ENCODE measurements at regions not wholly inside any gene's neighbourhood (a gene's known extent, or its start where the extent isn't known, plus 50 kb on each side); places are given as distances from the start of the nearest gene placed in this dataset.

- no peaks in the 10 kb centered on the region for H3K9me3 ChIP-seq
- TF ChIP-seq CTCF (IDR thresholded peaks at IDR 0.05) = no peak
- intact Hi-C loops (cut with DNase I) = no loop called here
- no peaks in the 10 kb centered on the region for H3K27me3 ChIP-seq (replicated peaks; ENCODE audit: insufficient read depth)
- H3K27ac ChIP-seq = no peak overlapping the region
- no peak for DNase-seq (ENCODE audit: low spot score)
- no peaks in the 10 kb centered on the region for H3K36me3 ChIP-seq
- H3K4me3 ChIP-seq = no peak overlapping the region
- no peaks in the 10 kb centered on the region for H3K4me1 ChIP-seq (replicated peaks)
These were observed 275.2 kb upstream of the FLRT2 start for GRCh38 chr14:85254711-85255110.

GRCh38 chr14:85257287-85257686, 272.7 kb upstream of the FLRT2 start:
- Histone ChIP-seq H3K4me3 (no peak overlapping the region), H3K4me1 (replicated peaks) (no peaks in the 10 kb centered on the region), H3K27me3 (replicated peaks; ENCODE audit: insufficient read depth) (no peaks in the 10 kb centered on the region), H3K36me3 (no peaks in the 10 kb centered on the region), H3K27ac (no peak overlapping the region), H3K9me3 (no peaks in the 10 kb centered on the region)
- TF ChIP-seq CTCF (IDR thresholded peaks at IDR 0.05) (no peak), POLR2AphosphoS5 (IDR thresholded peaks at IDR 0.05) (no peak), POLR2A (IDR thresholded peaks at IDR 0.05) (no peak)
- DNase-seq (ENCODE audit: low spot score) = no peak
- intact Hi-C loops (cut with DNase I) = no loop called here

GRCh38 chr14:85263916-85264675, 265.8 kb upstream of the FLRT2 start:
- Histone ChIP-seq H3K4me3 (no peak overlapping the region), H3K4me1 (replicated peaks) (no peaks in the 10 kb centered on the region), H3K27ac (no peak overlapping the region), H3K9me3 (no peaks in the 10 kb centered on the region), H3K36me3 (no peaks in the 10 kb centered on the region), H3K27me3 (replicated peaks; ENCODE audit: insufficient read depth) (no peaks in the 10 kb centered on the region)
- WGBS = 71% methylated on average over 4 of the region's 4 CpGs
- intact Hi-C loops (cut with DNase I) = no loop called here
- TF ChIP-seq POLR2A (IDR thresholded peaks at IDR 0.05) (no peak), POLR2AphosphoS5 (IDR thresholded peaks at IDR 0.05) (no peak), CTCF (IDR thresholded peaks at IDR 0.05) (no peak)
- no peak for DNase-seq (ENCODE audit: low spot score)

- no peak for TF ChIP-seq CTCF (IDR thresholded peaks at IDR 0.05)
- no peak for TF ChIP-seq POLR2AphosphoS5 (IDR thresholded peaks at IDR 0.05)
- TF ChIP-seq POLR2A (IDR thresholded peaks at IDR 0.05) = no peak
- no peak for DNase-seq (ENCODE audit: low spot score)
- Histone ChIP-seq H3K4me3 (no peak overlapping the region), H3K36me3 (no peaks in the 10 kb centered on the region), H3K27ac (no peak overlapping the region), H3K4me1 (replicated peaks) (no peaks in the 10 kb centered on the region), H3K27me3 (replicated peaks; ENCODE audit: insufficient read depth) (no peaks in the 10 kb centered on the region), H3K9me3 (no peaks in the 10 kb centered on the region)
- intact Hi-C loops (cut with DNase I) = no loop called here
- WGBS = 40% methylated on average over 5 of the region's 5 CpGs
These were observed 256.8 kb upstream of the FLRT2 start for GRCh38 chr14:85273099-85273677.

- no peaks in the 10 kb centered on the region for H3K27me3 ChIP-seq (replicated peaks; ENCODE audit: insufficient read depth)
- no peak overlapping the region for H3K4me3 ChIP-seq
- H3K4me1 ChIP-seq (replicated peaks) = no peaks in the 10 kb centered on the region
- H3K36me3 ChIP-seq = no peaks in the 10 kb centered on the region
- no peak for DNase-seq (ENCODE audit: low spot score)
- no peak overlapping the region for H3K27ac ChIP-seq
- 83% methylated on average over 1 of the region's 1 CpG for WGBS
- TF ChIP-seq CTCF (IDR thresholded peaks at IDR 0.05) = no peak
- TF ChIP-seq POLR2A (IDR thresholded peaks at IDR 0.05) = no peak
- no peak for TF ChIP-seq POLR2AphosphoS5 (IDR thresholded peaks at IDR 0.05)
- H3K9me3 ChIP-seq = no peaks in the 10 kb centered on the region
- intact Hi-C loops (cut with DNase I) = no loop called here
These were observed 256.0 kb upstream of the FLRT2 start for GRCh38 chr14:85273952-85274351.

Data from prostate gland (tissue), 2 donors.